SHP77 (cell line): ENCODE measurements at regions not wholly inside any gene's neighbourhood (a gene's known extent, or its start where the extent isn't known, plus 50 kb on each side); places are given as distances from the start of the nearest gene placed in this dataset.

Source experiments
- DNase-seq, 2 experiments: peaks; one replicate each; lab custom pipeline; 2025; lab: John Stamatoyannopoulos, UW

DNA sequence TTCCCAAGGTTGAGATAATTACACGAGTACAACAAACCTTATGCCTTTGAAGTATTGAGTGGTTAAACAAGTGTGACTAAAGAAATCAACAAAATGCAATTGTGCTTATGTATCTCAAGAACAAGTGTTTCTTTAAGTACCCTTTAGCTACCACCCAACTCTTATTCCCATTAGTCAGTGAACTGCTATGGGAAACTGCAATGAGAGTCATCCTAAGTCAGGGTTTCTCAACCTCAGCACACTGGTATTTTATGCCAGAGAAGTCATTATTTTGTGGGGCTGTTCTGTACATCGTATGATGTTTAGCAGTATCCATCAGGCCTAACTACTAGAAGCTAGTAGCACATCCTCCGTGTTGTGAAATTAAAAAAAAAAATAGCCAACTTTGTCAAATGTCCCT lies 549.1 kb upstream of the BOD1L1 start:
- DNase-seq: no peak

DNA sequence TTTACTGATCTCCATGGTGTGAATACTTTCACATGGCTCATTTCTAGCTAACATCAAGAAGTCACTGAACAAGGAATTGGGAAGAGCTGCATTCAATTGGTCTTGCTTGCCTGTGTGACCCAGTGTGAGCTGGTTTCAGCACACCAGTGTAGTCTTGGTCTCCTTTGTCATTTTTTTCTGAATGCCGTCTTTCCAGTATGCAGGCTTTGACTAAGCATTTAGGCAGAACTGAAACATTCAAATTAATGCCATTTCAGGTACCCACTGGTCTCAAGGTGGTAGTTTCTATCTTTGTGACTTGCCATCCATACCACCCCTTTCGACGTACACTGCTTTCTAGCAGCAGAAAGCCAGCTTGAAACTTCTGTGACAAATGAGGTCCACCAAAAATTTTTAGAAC lies 550.5 kb upstream of the BOD1L1 start:
- DNase-seq: no peak

DNA sequence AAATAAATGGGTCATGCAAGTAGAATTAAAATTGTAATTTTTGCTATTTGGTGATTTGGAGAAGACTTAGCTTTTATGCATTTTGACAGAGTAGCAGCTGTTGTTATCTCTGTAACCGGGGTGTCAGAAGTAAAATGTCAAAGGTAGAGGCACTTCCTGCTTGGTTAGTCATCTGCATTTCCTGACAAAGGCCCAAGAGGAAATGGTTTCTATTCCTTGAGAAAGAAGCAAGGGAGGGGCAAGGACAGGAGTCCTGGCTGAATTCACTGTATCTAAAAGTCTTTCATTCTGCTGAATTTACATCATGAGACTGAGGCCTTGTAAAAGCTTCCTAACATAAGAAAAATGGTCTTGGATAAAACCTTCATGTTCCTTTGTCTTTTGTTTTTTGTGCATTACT lies 550.9 kb upstream of the BOD1L1 start:
- no peak for DNase-seq

DNA sequence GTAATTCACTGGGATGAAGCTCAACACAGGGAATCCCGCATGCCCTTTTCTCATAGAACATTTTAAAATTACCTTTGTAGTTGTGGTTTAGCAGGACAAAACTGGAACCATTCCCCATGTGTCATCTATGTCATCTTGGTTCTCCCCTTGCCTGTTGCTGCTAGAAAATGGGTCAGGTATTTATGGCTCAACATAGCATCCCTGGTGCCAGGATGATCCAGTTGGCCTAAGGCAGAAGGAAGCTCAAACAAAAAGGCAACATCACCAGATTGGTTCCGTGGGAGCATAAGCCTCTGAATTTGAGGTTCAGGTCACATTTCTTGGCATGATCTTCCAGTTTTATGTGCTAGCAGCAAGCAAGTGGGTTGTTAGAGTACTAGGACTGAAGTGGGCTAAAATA lies 552.6 kb upstream of the BOD1L1 start:
- no peak for DNase-seq

DNA sequence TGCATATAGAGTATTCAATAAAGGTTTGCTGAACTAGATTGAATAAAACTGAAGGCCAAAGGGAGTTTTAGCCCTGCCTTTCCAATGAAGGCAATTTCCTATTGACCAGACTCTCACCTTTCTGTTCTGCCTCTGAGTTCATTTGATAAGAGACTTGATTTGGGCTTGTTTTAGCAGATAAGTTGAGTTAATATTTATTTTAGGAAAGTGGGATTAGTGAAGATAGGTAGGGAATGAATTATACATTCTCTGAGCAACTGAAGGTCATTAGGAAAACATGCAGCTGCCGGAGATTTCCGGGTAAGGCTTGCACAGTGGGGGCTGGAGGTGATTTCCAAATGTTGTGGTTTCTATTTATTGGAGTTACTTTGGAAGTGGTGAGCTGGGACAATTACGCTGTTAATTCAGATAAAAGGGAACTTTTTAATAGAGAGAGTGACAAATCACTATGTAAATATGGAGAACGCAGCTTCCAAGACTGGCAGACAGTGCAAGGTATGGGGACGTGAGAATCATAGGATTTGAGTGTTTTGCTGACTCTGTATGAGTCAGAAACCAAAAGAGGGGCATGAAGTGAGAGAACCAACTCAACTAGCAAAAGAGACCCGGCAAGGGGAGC lies 553.6 kb upstream of the BOD1L1 start:
- no peak for DNase-seq

DNA sequence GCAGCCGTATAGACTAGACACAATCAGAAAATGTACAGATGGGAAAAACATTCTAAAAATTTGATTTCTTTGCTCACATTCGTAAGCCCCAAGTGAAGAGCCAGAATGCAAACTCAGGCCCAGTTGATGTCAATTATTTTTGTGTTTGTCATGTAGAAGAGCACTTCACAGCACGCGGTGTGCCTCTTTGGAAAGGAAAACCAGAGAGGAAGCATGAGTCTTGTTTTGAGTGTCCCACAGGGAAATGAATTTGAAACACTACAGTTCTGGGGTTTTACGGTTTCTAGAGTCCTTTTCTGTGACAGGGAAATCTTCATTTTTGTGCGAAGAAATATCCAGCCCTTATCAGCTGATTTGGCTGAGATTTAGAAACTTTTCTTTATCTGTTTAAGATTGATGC lies 554.6 kb upstream of the BOD1L1 start:
- DNase-seq: no peak

DNA sequence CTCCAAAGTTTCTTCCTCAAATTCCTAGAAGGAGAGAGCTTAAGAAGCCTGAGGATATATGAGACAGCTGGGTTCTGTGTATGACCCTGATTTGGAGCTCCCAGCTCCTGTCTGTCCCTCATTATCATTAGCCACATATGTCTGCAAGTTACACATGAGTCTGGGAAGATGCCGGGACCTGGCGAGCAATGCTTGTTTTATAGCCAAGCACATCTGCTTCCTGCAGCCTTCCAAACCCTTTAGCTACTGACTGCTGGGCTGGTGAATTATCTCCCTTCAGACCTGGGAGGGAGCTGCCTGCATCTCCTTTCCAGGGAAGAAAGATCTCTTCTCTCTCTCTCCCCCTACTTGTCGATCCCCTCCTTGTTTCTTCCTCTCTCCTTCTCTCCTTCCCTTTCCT lies 556.7 kb upstream of the BOD1L1 start:
- DNase-seq: no peak

DNA sequence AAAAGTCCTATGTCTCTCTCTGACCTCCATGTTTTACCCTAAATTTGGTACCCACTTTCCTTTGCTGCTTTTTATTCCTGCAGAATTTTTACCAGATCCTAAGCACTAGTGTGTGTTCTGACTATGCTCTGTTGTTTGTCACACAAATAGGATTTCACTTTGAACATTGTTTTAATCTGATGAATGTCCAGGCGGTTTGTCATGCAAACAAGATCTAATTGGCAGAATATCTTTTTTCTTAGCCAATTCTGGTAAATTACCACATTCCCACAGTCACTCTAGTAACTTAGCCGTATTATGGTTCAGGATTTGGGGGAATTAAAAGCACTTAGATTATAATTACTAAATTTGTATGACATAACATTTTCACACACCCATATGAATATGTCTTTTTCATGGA lies 557.2 kb upstream of the BOD1L1 start:
- DNase-seq: no peak

DNA sequence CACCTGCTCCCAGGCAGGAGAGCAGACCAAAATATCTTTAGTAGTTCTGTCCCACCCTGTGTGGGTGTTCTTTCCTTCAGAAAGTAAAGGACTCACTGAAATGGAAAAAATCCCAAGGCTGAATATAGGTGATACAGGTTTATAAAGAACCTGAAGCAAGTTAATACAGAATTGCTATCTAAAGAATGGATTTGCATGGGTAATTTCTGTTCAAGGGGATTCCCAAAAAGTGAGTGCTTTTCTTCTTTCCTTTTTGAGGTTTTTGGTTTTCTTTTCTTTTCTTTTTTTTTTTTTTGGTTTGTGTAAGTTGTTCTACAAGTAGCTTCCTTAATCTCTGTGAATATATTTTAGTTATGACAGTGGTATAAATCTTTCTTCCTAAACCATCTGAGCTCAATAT lies 560.7 kb upstream of the BOD1L1 start:
- no peak for DNase-seq

DNA sequence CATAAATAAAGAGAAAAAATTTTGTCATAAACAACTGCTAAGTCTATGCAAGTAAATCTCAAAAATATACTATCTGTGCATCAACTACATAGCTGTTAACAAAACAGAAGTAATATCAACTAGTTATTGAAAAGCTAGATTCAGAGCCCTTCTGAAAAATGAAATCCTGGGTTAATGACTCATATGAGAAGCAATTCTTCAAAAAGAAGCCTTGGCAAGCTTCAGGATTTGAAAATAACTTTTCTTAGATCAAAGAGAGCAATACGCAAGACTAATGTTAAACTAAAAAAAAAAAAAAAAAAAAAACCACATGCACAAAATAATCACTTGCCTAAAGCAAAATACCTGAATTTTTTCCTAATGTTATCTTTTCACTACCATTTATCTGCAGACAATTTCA lies 566.1 kb upstream of the BOD1L1 start:
- DNase-seq: no peak

DNA sequence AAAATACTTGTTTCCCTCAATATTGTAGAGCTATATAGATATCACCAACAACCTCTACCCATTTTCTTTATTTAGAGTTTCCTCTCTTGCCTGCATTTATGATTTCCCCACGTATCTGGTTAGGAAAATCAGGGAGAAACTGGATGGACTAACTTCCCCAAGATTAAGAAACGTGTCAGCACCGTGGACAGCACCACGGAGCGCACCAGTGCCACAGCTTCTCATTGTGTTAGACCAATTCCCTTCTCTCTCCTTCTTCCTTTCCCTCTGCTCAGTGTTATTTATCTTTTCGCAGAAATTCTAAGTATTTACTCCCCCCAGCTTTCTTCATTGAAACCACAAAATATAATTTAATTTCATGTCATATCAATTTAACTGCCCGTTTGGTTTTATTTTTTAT lies 568.6 kb upstream of the BOD1L1 start:
- no peak for DNase-seq

DNA sequence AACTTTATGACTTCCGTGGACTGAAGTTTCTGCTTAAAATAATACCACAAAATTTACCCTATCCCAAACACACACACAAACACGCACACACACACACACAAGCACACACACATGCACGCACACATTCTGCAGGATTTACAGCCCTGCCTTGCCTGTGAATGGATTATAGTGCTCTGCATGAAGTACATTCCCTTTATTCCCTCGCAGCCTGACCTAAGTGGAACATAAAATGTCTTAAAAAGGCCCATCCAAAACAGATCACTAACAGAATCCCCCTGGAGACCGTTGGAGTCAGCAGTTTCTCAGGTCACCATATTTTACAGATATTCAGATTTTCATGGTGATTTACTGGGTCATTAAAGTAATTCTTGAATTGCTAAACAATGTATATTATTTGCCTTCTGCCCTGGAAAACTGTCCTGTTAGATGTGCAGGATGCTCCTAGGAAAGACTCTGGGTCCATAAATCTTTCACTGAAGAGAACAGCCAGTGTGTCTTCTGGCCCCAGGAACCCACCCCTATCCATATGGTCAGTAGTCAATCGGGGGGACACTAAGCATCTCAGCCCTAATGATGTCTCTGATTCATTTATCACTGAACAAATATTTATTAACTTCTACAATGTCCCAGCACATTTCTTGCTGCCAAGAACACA lies 587.7 kb upstream of the BOD1L1 start:
- DNase-seq: no peak

DNA sequence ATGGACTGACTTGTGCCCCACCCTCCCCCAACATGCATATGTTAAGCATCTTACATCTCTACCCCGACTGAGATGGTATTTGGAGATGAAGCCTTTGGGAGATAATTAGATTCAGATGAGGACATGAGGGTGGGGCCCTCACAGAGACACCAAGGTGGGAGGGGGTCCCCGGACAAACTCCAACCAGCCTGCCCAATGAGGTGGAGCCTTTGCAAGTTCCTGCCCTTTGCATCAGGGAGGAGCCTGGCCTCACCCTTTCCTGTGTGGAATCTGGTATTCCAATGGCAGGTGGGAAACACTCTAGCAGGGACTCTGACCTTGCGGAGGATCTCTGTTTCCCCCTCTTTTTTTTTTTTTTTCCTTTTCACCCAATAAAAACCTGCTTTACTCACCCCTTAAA lies 589.9 kb upstream of the BOD1L1 start:
- no peak for DNase-seq

DNA sequence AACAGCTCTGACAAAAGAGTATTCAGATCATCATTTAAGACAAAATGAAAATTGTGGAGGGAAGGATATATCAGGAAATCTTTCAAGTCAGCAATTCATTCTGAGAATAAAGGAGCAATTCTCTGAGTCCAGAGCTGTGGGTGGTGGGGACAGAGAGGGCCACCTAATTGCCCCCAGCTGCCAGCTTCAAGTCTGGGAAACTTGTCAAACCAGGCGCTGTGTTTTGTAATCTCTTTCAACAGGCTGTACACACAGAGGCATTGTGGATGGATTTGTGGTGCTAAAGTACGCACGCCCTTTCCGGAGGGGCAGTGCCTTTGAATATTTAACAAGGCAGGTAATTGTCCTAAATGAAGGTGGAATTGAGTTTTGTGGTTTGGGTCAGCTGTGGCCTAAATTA lies 591.1 kb upstream of the BOD1L1 start:
- DNase-seq: no peak

DNA sequence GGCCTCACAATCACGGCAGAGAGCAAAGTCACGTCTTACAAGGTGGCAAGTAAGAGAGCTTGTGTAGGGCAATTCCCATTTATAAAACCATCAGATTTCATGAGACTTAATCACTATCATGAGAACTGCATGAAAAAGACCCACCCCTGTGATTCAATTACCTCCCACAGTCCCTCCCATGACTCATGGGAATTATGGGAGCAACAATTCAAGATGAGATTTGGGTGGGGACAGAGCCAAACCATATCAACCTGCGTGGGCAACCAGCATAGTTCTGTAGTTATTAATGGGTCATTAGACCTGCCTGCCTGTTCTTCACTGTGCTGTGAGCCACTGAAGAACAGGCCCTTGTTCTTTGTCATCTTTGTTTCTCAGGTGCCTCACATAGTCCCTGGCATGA lies 593.7 kb upstream of the BOD1L1 start:
- DNase-seq: no peak

DNA sequence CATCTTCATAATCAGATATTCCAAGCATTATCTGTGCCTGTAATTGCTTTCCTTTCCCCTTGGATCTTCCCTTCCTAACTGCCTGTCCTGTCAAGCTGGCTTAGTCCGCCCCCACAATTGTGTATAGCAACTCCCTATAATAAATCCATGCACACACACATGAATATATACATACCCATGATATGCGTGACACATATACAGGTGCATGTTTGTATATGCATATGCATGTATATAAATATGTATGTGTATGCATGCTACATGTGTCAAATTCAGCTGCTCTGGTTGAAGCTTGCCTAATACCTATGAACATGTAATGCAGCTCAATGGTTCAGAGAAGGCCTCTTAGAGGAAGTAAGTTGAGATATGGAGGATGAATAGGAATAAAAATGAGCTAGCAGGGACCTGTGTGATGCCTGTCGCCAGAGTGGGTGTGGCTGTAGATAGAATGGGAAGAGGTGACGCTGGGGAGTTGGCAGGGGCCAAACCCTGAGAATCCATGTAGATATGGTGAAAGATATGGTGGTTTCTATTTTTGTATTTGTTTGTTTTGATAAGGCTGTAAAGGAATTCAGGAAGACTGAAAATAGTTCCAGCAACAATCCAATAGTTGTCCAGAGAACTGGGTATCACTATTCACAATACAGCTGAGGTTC lies 595.0 kb upstream of the BOD1L1 start:
- no peak for DNase-seq

DNA sequence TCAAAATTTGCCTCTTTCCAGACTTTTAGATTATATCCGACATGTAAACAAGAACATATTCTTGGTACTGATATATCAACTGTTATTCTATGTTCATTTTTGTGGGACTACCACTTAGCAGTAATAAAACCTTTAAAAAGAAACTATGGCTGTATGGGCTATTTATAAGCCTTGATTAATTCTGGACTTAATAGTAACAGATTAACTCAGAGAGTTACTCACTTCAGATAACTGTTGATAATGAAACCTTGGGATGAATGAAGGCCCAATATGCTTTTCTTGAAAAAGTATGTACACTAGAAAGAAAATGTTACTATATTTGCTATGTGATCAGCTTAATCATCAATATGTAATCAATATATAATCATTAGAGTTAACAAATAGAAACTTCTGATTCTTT lies 595.9 kb upstream of the BOD1L1 start:
- DNase-seq: no peak

DNA sequence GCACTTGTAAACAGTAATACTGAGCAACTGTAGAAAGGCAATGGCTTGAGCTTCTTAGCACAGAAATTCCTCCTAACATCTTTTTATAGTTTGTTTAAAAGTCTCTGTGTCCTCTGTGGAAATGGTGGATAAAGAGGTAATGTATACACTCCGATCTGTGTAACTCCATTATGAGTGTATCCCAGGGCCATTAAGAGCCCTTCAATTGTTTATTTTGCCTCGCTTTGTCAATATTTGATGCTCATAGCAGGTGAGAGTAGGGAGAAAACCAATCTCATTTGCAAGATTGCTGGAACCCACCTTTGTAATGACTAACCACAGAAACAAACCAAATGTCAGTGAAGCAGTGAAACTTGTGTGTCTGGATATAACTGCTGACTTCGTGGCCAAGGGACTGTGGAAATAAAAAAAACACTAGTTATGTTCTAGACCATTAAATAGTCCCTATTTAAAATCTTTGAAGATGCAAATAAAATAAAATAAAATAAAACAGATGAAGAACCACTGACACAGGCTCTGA lies 598.2 kb upstream of the BOD1L1 start:
- DNase-seq: peak; percentile 56

DNA sequence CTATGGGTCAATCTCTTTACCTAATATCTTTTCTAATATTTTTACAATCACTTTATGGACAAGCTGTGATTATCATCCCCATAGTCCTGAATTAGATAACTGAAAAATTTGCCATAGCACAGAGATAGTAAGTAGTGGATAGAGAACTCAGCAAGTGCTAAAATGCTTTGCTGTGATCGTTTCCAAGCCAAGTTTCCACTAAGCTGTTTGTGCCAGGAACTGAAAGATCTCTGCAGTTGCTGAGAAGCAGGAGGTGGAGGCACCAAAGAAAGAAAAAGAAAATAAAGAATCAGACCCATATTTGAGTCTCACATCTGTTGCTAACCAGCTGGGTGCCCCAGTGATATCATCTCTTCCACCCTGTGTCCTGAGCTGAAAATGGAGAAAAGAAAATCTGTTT lies 605.6 kb upstream of the BOD1L1 start:
- DNase-seq: no peak

DNA sequence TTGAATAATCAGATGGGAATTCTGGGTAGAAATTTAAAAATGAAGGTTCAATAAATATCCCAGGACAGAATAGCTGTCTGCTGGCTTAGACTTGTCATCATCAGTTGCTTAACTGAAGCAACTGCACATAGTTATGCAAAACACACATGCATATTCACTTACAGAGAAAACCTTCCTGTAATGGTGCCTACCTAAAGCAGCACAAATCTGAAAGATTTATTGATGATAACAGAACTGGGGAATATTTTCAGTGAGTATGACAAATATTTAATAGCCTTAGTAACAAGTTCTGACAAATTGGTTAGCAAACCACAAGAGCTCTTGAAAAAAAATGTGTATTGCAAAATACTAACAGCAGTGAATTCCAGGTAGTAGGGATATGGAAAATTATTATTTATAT lies 606.8 kb upstream of the BOD1L1 start:
- no peak for DNase-seq

DNA sequence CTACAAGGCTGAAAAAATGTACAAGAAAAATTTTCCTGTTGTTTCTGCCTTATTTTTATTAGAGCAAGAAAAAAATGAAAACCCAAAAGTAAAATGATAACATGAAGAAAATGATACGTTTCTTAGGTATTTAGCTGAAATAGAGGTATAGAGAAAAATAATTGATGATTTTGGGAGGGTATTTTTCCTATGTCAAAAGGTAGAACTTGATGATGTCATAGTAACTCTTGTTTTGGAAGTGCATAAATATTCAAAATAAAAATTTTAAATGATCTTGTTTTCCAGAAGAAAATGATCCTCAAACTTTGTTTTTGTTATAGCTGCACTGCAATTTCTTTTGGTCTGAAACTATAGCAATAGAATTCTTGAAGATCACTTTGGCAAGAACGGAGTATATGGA lies 608.8 kb upstream of the BOD1L1 start:
- DNase-seq: no peak

DNA sequence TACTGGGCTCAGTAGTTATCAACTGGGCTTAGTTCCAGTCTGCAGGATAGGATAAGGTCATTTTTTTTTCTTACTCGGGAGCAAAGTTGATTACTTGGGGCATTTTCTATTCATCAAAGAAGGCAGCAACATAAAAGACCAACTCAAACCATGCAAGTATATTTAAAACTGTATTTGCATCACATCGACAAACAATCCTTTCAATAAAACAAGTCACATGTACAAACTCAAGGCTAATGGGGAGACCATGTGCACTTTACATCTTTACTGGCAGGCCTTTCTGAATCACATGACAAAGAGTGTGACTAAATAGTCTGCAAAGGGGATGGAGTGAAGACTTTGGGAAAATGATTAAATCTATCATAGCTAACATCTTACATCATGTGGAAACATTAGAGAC lies 610.4 kb upstream of the BOD1L1 start:
- no peak for DNase-seq

DNA sequence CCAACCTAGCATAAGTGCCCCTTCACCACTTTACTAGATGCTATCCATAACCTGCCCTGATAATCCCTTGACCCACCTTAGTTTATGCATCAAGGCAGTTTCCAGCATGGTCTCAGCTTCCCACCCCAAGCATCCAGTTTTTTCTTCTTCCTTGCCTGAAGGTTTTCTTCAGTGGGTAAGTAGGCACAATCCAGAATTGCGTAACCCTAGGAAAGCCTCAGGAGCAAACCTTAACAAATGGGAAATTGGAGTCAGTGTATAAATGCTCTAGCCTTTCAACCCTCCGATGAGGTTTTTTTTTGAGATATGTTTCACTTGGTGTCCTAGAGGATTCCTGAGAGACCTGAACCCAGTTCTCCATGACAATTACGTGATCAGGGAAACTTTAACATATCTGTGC lies 614.0 kb upstream of the BOD1L1 start:
- no peak for DNase-seq

DNA sequence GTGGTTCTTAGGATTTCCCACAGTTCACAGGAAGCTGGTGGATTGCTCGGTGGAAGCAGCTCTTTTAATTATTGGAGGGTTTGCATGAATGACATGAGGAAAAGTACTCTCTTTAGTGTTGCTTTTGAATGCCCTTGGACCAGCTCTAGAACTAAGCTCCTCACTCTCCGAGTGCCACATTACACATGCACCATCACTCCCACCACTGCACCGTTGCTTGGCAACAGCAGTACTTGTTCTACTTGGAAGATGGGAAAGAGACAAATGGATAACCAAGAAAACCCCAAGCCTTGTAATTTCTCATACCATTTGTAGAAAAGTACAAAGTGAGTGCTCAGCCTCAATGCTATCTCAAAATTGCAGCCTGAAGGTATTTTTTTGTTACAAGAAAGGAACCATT lies 620.2 kb upstream of the BOD1L1 start:
- DNase-seq: no peak
